HG02759 (cell line): ENCODE measurements at regions not wholly inside any gene's neighbourhood (a gene's known extent, or its start where the extent isn't known, plus 50 kb on each side); places are given as distances from the start of the nearest gene placed in this dataset.
"Not testable (repeated sequence)": the region's sequence is repeated elsewhere in the genome, so short reads cannot be mapped to it uniquely, and the experiment has no call there.

Experiments
- ATAC-seq: cut with Tn5 transposase; IDR thresholded peaks from one replicate; pipeline ENCODE4 v1.9.1; 2021; ENCODE audit warnings: mild to moderate bottlenecking, moderate library complexity; ENCODE audit not compliant: unreplicated experiment

- ATAC-seq, result no peak
Observed at GRCh38 chr4:85102606-85103005, 136.1 kb upstream of the WDFY3 start.

GRCh38 chr4:85106166-85106565 lies 139.7 kb upstream of the WDFY3 start:
- no peak for ATAC-seq

DNA sequence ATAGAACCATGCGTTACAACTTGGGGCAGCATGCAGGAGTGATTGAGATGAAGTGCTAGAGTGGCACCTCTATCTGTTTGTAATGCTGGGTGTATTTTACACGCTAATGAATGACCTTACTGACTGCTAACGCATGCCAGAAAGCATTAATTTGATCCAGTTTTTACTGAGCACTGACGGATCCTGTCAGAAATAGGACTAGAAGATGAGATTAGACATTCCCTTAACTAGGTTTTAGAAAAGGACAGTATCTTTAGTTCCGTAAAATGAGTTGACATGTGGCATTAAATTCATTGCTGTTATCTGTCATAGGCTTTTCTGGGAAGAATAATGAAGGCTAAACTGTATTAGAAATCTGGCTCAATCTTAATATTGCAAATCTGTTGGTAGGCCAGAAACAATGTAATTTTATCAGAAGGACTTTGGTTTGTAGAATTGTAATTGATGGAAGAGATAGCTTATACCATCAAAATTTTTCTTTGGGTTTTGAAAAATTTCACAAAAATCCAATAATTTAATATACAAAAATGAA lies 140.4 kb upstream of the WDFY3 start:
- no peak for ATAC-seq

GRCh38 chr4:85107553-85107952 lies 141.1 kb upstream of the WDFY3 start:
- no peak for ATAC-seq

- no peak for ATAC-seq
Observed at GRCh38 chr4:85113706-85114105, 147.2 kb upstream of the WDFY3 start.

DNA sequence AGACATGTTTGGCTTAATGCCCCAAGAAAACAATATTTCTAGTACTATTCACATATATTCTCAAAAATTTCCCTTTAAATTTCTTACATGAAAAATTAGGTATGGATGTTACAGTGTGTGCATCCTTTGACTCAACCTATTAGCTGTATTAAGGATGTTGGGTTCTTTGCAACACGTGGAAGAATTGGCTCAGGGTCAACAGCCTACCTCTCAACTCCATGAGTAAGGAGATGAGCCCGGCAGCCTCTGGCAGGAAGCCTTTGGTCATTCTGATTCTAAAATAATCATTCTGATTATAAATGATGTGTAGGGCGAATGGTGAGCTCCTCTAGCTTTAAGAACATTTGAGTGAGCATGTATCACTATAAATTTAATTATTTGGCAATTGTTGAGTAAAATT lies 148.0 kb upstream of the WDFY3 start:
- ATAC-seq, result no peak

- ATAC-seq, result no peak
Observed at GRCh38 chr4:85116008-85116407, 149.5 kb upstream of the WDFY3 start.

GRCh38 chr4:85125688-85126087 lies 159.2 kb upstream of the WDFY3 start:
- no peak for ATAC-seq

GRCh38 chr4:85126991-85127591 lies 160.6 kb upstream of the WDFY3 start:
- no peak for ATAC-seq

- ATAC-seq, result peak; percentile 95
Observed at GRCh38 chr4:85127653-85128052, 161.2 kb upstream of the WDFY3 start.

DNA sequence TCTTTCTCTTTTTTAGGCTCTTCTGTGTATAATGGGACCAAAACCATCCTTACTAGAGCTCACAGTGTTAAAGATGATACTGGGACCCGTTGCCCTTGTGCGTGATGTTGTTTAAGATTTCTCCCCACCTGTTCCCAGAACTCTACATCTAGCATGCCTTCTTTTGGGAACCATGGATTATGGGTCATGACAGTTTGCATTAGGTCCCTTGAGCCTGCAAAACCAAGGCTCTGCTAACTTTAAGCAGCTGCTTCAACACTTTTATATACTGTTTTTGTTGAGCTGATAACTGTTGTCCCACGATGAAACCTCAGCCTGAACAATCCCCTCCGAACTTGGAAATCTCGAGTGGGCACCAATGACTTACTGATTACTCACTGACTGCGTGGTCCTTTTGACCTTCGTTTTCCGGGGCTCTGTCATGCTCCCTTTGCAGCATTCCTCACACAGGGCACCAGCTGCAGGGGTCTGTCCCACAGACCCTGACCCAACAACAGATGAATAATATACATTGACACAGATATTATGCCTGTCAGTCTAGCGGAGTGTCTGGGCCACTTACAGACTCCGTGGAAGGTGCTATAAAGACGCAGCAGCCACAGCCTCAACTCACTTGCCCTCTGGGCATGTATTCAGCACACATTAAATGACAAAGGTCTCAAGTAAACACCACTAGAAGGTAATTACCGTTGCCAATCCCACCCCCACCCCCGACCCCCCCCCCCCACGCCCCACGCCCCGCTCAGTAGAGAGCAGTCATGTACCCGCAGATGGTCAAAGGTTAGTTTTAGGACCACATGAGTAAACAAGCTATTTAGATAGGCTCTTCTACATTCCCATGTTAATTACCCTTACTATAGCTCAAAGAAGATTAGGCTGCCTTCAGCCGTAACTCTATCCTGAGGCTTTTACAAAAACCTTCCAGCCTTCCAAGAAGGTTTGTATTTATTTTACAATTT lies 162.0 kb upstream of the WDFY3 start:
- ATAC-seq, result no peak

GRCh38 chr4:85129354-85130125 lies 163.1 kb upstream of the WDFY3 start:
- ATAC-seq, result not testable (repeated sequence)

GRCh38 chr4:85132117-85132516 lies 165.6 kb upstream of the WDFY3 start:
- ATAC-seq, result no peak

DNA sequence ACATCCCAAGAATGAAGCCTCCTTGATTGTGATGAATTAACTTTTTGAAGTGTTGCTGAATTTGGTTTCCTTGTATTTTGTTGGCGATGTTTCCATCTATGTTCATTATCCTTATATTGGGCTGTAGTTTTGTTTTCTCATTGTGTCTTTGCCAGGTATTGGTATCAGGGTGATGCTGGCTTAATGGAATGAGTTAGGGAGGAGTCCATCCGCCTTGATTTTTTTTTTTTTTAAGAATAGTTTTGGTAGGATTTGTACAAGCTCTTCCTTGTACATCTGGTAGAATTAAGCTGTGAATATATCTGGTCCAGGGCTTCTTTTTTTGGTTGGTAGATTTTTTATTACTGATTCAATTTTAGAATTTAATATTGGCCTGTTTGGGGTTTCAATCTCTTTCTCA lies 166.1 kb upstream of the WDFY3 start:
- ATAC-seq, result no peak

DNA sequence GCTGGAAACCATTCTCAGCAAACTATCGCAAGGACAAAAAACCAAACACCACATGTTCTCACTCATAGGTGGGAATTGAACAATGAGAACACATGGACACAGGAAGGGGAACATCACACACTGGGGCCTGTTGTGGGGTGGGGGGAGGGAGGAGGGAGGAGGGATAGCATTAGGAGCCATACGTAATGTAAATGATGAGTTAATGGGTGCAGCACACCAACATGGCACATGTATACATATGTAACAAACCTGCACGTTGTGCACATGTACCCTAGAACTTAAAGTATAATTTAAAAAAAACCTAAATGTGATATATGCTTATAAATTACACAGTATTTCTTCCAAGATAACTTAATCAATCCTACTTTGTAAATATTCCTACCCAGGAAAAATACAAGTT lies 173.3 kb upstream of the WDFY3 start:
- not testable (repeated sequence) for ATAC-seq

DNA sequence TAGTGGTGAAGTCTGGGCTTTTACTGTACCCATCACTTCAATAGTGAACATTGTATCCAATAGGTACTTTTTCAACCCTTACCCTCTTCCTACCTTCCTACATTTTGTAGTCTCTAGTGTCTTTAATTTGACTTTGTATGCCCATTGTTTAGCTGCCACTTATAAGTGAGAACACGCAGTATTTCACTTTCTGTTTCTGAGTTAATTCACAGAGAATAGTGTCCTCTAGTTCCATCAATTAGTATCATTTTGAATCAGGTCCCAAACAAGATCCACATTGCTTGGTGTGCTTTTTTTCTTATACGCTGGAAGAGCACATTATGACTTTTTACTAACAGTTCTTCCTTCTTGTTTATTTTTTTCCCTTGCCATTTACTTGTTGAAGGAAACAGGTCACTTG lies 176.0 kb upstream of the WDFY3 start:
- no peak for ATAC-seq

DNA sequence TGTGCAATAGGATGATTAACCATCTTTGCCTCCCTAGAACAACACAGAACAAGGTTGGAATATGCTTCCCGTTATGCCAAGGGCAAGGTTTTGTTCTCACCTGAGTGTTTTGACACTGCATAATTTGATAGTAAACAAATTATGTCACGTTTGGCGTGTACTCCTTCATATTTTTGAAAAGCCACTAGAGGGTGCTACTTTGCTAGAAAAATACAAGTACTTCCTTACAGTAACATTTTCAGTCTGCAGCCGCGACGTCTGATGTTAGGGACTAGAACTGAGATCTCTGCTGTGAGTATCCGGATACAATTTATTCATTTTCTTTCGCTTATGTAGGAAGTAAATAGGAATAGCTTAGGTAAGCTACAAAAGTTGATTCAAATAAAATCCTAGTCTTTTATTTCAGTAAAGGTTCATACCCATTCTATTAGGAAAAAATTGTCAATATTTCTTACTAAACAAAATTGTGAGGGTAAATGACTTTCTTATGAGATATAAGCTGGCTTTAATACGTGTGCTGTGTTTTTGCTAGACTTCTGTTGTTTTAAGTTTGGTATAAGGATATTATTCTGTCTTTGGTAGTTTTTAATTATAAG lies 181.1 kb upstream of the WDFY3 start:
- peak; percentile 90 for ATAC-seq

DNA sequence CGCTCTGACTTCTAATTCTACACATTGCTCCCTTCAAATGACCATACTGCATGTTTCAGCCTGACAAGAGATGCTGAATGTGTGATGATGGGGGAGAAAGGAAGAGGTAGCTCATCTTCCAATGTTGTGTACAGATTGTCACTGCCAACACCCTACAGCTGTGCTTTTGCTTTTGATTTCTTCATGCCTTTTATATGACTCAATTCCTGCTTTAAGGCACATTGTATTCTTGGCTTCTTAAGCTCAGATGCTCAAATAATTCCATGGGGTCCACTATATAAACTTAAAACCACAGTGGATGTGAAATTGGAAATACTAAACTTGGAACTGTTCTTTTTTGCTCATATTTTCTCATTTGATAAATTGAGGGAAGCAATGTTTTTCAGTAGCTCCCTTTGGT lies 183.2 kb upstream of the WDFY3 start:
- no peak for ATAC-seq

DNA sequence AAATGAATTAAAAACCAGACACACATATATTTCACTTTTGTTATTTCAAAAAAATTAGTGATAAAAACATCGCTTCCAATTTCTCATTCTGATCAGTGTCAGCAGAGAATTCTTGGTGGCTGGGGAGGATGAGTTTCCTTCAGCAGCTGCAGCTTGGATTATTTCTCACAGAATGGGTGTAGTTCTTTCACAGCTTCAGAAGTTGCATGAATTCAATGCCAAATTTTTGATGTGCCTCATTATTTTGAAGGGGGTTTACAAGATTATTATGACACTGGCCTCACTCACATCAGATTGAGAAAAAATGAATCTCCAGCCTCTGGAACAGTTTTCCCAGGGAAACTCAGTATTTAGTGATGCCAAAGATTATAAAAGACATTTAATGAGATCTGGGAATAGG lies 184.9 kb upstream of the WDFY3 start:
- ATAC-seq, result no peak

DNA sequence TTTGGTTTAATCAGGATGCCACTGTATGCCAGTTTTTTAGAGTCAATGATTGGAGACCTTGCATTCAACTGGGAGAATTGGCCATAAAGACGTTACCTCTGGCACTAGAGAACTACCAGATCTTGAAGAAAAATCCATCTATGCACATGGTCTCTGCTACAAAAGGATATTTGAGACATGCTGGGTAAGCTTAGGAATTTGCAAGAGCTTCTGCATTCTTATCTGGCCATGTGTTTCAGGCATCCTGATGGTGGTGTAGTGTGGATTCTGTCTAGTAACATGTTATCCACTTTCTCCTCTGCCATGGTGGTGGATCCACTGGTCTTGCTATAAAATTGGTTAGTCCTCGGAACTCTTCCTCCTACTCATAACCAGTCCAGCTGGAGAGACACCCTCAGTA lies 185.3 kb upstream of the WDFY3 start:
- ATAC-seq, result no peak

- no peak for ATAC-seq
Observed at GRCh38 chr4:85152480-85152879, 186.0 kb upstream of the WDFY3 start.
